ENCODE measurements at regions not wholly inside any gene's neighbourhood (a gene's known extent, or its start where the extent isn't known, plus 50 kb on each side); places are given as distances from the start of the nearest gene placed in this dataset.

GRCh38 chr21:25373126-25374082, 233.9 kb downstream of the MRPL39 start:
- Histone ChIP-seq H3K9me3 (no peaks in the 10 kb centered on the region), H3K4me1 (ENCODE audit: low read depth) (no peaks in the 10 kb centered on the region), H3K36me3 (ENCODE audit: low read depth) (no peaks in the 10 kb centered on the region), H3K4me3 (no peak overlapping the region)
- TF ChIP-seq, protein P1, sequence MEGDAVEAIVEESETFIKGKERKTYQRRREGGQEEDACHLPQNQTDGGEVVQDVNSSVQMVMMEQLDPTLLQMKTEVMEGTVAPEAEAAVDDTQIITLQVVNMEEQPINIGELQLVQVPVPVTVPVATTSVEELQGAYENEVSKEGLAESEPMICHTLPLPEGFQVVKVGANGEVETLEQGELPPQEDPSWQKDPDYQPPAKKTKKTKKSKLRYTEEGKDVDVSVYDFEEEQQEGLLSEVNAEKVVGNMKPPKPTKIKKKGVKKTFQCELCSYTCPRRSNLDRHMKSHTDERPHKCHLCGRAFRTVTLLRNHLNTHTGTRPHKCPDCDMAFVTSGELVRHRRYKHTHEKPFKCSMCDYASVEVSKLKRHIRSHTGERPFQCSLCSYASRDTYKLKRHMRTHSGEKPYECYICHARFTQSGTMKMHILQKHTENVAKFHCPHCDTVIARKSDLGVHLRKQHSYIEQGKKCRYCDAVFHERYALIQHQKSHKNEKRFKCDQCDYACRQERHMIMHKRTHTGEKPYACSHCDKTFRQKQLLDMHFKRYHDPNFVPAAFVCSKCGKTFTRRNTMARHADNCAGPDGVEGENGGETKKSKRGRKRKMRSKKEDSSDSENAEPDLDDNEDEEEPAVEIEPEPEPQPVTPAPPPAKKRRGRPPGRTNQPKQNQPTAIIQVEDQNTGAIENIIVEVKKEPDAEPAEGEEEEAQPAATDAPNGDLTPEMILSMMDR (IDR thresholded peaks at IDR 0.05): no peak
- intact Hi-C loops (cut with DNase I, micrococcal nuclease): no loop called here
- no peak for DNase-seq
- ATAC-seq: no peak

DNA sequence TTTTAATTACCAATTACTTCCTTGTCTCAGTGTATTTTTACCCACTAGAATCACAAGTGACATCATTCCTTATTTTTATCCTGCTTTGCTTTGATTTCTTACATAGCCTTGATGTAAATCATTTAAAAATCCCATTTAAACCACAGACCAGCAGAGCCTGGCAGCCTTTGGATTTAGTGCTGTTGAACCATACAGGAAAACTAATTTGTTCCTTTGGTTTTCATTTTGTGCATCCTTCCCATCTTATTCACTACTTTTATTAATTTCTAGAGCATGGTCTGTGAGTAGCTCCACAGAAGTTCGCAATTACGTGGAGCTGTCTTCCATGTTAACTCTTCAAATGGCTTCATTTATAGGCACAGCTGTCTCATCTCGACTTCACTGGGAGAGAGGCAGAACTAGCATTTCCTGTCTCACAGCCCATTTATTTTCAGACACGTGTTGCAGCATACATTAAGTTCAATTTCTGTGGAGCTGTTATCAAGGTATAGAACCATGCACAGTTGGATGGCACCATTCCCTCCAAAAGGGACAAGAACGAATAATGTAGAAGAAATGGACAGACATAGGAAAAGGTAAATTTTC, 235.3 kb downstream of the MRPL39 start:
- no peaks in the 10 kb centered on the region for H3K36me3 ChIP-seq (ENCODE audit: low read depth)
- no peak for DNase-seq
- intact Hi-C loops (cut with DNase I, micrococcal nuclease): no loop called here

DNA sequence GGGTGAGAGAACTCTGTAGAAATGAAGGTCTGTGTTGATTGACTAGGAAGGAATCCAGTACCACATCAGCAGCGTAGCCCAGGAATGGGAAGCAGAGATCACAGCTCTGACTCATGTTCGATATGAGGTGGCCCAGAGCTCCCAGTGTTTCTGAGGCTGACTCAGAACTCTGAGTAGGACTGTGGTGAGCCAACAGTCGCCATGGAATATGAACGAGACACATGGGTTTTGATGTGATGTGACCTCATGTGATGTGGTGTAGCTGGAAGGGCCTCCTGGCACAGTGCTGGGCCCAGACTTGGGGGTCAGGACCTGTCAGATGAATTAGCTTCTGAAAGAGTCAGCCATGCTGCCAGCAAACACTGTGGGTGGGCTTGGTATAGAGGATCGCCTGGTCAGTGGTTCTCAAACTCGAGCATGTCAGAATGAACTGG, 237.0 kb downstream of the MRPL39 start:
- TF ChIP-seq, protein P1 (IDR thresholded peaks at IDR 0.05): no peak
- Histone ChIP-seq H3K9me3 (no peaks in the 10 kb centered on the region), H3K36me3 (ENCODE audit: low read depth) (no peaks in the 10 kb centered on the region), H3K4me1 (ENCODE audit: low read depth) (no peaks in the 10 kb centered on the region), H3K4me3 (no peak overlapping the region)
- no peak for ATAC-seq
- DNase-seq: no peak
- intact Hi-C loops (cut with DNase I, micrococcal nuclease): no loop called here

More for the DNA sequence above, 235.3 kb downstream of the MRPL39 start:
- H3K4me1 ChIP-seq (ENCODE audit: low read depth): no peaks in the 10 kb centered on the region
- H3K9me3 ChIP-seq: no peaks in the 10 kb centered on the region
- TF ChIP-seq, protein P1 (IDR thresholded peaks at IDR 0.05): no peak
- ATAC-seq: no peak
- H3K4me3 ChIP-seq: no peak overlapping the region

GRCh38 chr21:25369524-25370300, 237.6 kb downstream of the MRPL39 start:
- intact Hi-C loops (cut with DNase I, micrococcal nuclease): no loop called here
- Histone ChIP-seq H3K4me1 (ENCODE audit: low read depth) (no peaks in the 10 kb centered on the region), H3K4me3 (no peak overlapping the region), H3K9me3 (no peaks in the 10 kb centered on the region), H3K36me3 (ENCODE audit: low read depth) (no peaks in the 10 kb centered on the region)
- TF ChIP-seq, protein P1 (IDR thresholded peaks at IDR 0.05): no peak
- DNase-seq (no peak), ATAC-seq (no peak)

GRCh38 chr21:25368531-25368930, 238.8 kb downstream of the MRPL39 start:
- intact Hi-C loops (cut with DNase I, micrococcal nuclease): no loop called here
- Histone ChIP-seq H3K4me3 (no peak overlapping the region), H3K9me3 (no peaks in the 10 kb centered on the region), H3K36me3 (ENCODE audit: low read depth) (no peaks in the 10 kb centered on the region), H3K4me1 (ENCODE audit: low read depth) (no peaks in the 10 kb centered on the region)
- TF ChIP-seq, protein P1 (IDR thresholded peaks at IDR 0.05): no peak
- DNase-seq (no peak), ATAC-seq (no peak)

Measured in mucosa of descending colon (tissue), 3 donors.